Spinal cord (tissue), 10 donors: ENCODE measurements at regions not wholly inside any gene's neighbourhood (a gene's known extent, or its start where the extent isn't known, plus 50 kb on each side); places are given as distances from the start of the nearest gene placed in this dataset. TPM values are rescaled to one million over a fixed set of nuclear protein-coding genes. Genes with fewer than 3 reads are reported as not detected.

Experiments used
- DNase-seq, 6 donors: peaks; one replicate each; pipeline versions ENCODE4 v3.0.0 to v3.0.0-alpha.2; 2013 to 2015; ENCODE audit warnings: low spot score in 6 of 6, low read depth in 4 of 6
- H3K27ac ChIP-seq: one replicate; pipeline ENCODE4 v1.5.1; 2013; ENCODE audit warnings: low read depth, low read length, control low read depth
- H3K27me3 ChIP-seq: one replicate; pipeline ENCODE4 v1.6.1; 2013; ENCODE audit warnings: low read length; ENCODE audit not compliant: control insufficient read depth, insufficient read depth
- H3K36me3 ChIP-seq: one replicate; pipeline ENCODE4 v1.6.1; 2013; ENCODE audit warnings: low read length; ENCODE audit not compliant: control insufficient read depth, insufficient read depth
- H3K4me1 ChIP-seq: one replicate; pipeline ENCODE4 v1.6.1; 2013; ENCODE audit warnings: low read length; ENCODE audit not compliant: control insufficient read depth, insufficient read depth
- H3K4me3 ChIP-seq: one replicate; pipeline ENCODE4 v1.5.1; 2013; ENCODE audit warnings: low read depth, low read length, control low read depth
- H3K9me3 ChIP-seq: one replicate; pipeline ENCODE4 v1.6.1; 2013; ENCODE audit warnings: low read length; ENCODE audit not compliant: control insufficient read depth, insufficient read depth
- WGBS: methylation state at CpG from one replicate; pipeline ENCODE4 v1.1.5; 2013; ENCODE audit warnings: missing lambda C conversion rate; ENCODE audit not compliant: insufficient coverage; 5-methylcytosine and 5-hydroxymethylcytosine counted together
- small RNA-seq: library from RNA; depleted of rRNA; stranded (forward); fragments of <200 nt; gene quantifications from one replicate; pipeline ENCODE3, GENCODE V24; 2014; ENCODE audit warnings: low replicate concordance
- donor health status: healthy.

DNA sequence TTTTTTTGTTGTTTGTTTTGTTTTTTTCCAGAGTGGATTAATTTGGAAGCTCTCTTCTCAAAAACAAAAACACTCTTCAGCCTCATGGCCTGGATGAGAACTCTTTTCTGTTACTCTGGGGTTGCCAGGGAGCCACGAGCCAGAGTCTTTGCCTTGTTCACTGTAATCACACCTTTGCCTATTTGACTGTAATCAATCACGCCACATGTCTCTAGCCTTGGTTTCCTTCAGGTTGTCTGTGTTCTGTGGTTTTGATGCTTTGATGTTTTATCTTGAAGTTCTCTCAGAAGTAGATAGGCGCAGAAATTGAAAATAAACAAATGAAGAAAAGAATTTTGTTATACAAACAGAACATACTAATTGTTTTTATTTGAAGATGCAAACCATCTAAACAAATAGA is 62.3 kb upstream of the IGF1R start:
- WGBS = 57% methylated on average over 2 of the region's 3 CpGs
- no peaks in the 10 kb centered on the region for H3K36me3 ChIP-seq

DNA sequence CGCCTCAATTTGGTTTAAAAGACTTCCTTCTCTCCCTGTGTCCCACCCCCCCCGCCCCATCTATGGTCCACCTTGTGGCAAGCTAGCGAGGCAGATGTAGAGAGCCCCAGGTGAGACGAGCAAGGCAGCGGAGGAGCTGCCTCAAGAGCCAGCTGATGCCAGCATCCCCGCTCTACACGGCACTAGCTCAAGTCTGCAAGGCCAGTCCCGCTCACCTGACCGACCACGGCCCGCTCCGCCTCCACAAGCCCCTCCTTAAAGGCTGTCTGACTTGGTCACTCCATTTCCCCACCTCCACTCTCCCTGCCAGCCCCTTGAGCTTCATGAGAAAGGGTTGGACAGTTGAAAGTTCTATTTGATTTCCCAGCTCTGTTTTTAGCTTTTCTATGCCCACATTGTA is 56.2 kb upstream of the IGF1R start:
- no peaks in the 10 kb centered on the region for H3K27me3 ChIP-seq
- H3K36me3 ChIP-seq = no peaks in the 10 kb centered on the region
- H3K27ac ChIP-seq = no peak overlapping the region
- no peak for DNase-seq
- H3K9me3 ChIP-seq = no peaks in the 10 kb centered on the region
- 82% methylated on average over 6 of the region's 12 CpGs for WGBS
- no peak overlapping the region for H3K4me3 ChIP-seq
- no peaks in the 10 kb centered on the region for H3K4me1 ChIP-seq

More for the DNA sequence above, 62.3 kb upstream of the IGF1R start:
- Histone ChIP-seq H3K4me3 (no peak overlapping the region), H3K9me3 (no peaks in the 10 kb centered on the region), H3K4me1 (no peaks in the 10 kb centered on the region), H3K27ac (no peak overlapping the region), H3K27me3 (peaks cover 12% of the 10 kb centered on the region)
- DNase-seq = no peak

DNA sequence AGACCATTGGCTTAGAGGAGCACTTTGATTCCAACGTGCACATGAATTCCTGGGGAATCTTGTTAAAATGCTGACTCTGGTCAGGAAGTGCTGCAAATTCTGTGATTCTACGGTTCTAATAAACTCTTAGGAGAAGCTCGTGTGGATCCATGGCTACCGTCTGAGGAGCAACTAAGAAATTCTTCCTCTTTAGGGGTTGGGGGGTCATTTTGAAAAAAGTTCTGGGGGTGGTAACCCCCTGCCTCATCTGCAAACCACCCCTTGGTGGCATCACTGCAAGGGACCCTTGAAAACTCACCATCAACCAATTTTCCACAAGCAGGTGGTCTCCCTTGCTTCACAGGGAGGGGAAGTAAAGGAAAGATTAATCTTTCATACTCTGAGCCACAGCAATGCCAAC is 52.2 kb upstream of the IGF1R start:
- peaks cover 4% of the 10 kb centered on the region for H3K4me1 ChIP-seq
- H3K27me3 ChIP-seq = no peaks in the 10 kb centered on the region
- no peak for DNase-seq
- H3K4me3 ChIP-seq = no peak overlapping the region
- no peak overlapping the region for H3K27ac ChIP-seq
- WGBS = 84% methylated on average over 3 of the region's 4 CpGs
- H3K36me3 ChIP-seq = no peaks in the 10 kb centered on the region
- no peaks in the 10 kb centered on the region for H3K9me3 ChIP-seq

DNA sequence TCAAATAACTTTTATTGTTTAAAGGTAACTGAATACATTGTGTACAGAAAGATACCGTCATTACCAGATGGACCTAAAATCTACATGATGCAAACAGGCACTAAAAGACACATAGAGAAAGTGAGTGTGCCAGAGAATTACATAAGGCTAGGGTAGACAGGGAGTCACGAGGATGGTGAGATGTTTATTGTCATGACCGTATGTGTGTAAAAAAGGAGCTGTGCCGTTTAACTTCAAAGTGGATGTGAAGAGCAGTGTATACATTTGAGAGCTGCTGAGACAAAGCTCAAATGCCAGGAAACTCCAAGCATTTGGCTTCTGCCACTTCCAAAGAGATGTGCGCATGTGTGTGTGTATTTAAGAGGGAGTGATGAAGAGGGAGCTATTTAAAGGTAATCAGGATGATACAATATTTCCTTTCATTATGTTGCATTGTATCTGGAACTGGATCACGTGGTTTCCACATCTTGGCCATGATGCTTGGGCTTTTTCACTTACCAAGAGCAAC is 51.4 kb upstream of the IGF1R start:
- no peak overlapping the region for H3K4me3 ChIP-seq
- peak in 1 of 6 donors; percentile 26 for DNase-seq
- H3K27ac ChIP-seq = no peak overlapping the region
- H3K4me1 ChIP-seq = peaks cover 4% of the 10 kb centered on the region
- no peaks in the 10 kb centered on the region for H3K9me3 ChIP-seq
- WGBS = 49% methylated on average over 4 of the region's 6 CpGs
- H3K36me3 ChIP-seq = no peaks in the 10 kb centered on the region
- H3K27me3 ChIP-seq = no peaks in the 10 kb centered on the region

DNA sequence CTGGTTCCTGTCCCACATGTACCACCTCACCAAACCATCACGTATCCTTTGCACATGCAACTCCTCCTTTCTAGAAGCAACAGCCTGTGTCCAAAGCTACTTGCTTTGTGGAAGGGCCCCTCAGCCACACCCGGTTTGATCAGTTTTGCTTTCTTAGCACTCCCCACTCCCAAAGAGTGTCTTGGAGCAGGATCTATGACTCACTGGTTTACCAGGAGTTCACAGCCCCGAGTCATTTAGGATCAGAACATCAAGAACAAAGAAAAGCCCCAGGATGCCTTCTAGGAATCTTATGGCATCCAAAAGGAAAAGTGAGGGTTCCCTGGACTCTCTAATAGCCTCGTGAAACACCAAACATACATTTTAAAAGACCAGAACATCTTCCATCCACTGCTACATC is 50.7 kb upstream of the IGF1R start:
- WGBS = 44% methylated on average over 3 of the region's 4 CpGs
- H3K36me3 ChIP-seq = no peaks in the 10 kb centered on the region

More for the DNA sequence above, 50.7 kb upstream of the IGF1R start:
- no peak for DNase-seq
- Histone ChIP-seq H3K9me3 (no peaks in the 10 kb centered on the region), H3K4me1 (peaks cover 4% of the 10 kb centered on the region), H3K27me3 (no peaks in the 10 kb centered on the region), H3K4me3 (no peak overlapping the region), H3K27ac (no peak overlapping the region)

Small RNA genes in the stretch of these regions (small RNA-seq; reads per million reads assigned to genes)
- gene AC022523.2 (not detected), gene RF00026 (not detected), gene RNU6-1186P (not detected)
